22Rv1 (cell line): ENCODE measurements at regions not wholly inside any gene's neighbourhood (a gene's known extent, or its start where the extent isn't known, plus 50 kb on each side); places are given as distances from the start of the nearest gene placed in this dataset.

Experiments
- CTCF ChIP-seq: fragments of 450-650 bp; IDR thresholded peaks from 2 replicates; pipeline ENCODE4 v1.5.1; 2017; ENCODE audit warnings: mild to moderate bottlenecking
- ZFX ChIP-seq: fragments of 450-650 bp; IDR thresholded peaks from 2 replicates; pipeline ENCODE4 v1.6.1; 2017; ENCODE audit warnings: antibody characterized with exemption, borderline replicate concordance

GRCh38 chr2:226609366-226609765, 190.3 kb downstream of the IRS1 start:
- no peak for TF ChIP-seq CTCF
- no peak for TF ChIP-seq ZFX
